ENCODE measurements at regions not wholly inside any gene's neighbourhood (a gene's known extent, or its start where the extent isn't known, plus 50 kb on each side); places are given as distances from the start of the nearest gene placed in this dataset.
"Not testable (repeated sequence)": the region's sequence is repeated elsewhere in the genome, so short reads cannot be mapped to it uniquely, and the experiment has no call there.

- ATAC-seq = no peak
These were observed 258.5 kb upstream of the FAT1 start for GRCh38 chr4:186982160-186982559.

GRCh38 chr4:186984105-186984644 is 260.5 kb upstream of the FAT1 start:
- no peak for ATAC-seq

GRCh38 chr4:186999686-187000085 is 276.0 kb upstream of the FAT1 start:
- no peak for ATAC-seq

GRCh38 chr4:187000281-187000680 is 276.6 kb upstream of the FAT1 start:
- ATAC-seq = no peak

GRCh38 chr4:187002133-187002532 is 278.5 kb upstream of the FAT1 start:
- not testable (repeated sequence) for ATAC-seq

- no peak for ATAC-seq
These were observed 281.0 kb upstream of the FAT1 start for GRCh38 chr4:187004628-187005027.

GRCh38 chr4:187006189-187006618 is 282.5 kb upstream of the FAT1 start:
- ATAC-seq = peak; percentile 23

GRCh38 chr4:187010052-187010451 is 286.4 kb upstream of the FAT1 start:
- no peak for ATAC-seq

GRCh38 chr4:187016101-187016500 is 292.4 kb upstream of the FAT1 start:
- no peak for ATAC-seq

GRCh38 chr4:187017147-187017546 is 293.5 kb upstream of the FAT1 start:
- ATAC-seq = no peak

GRCh38 chr4:187019896-187020295 is 296.2 kb upstream of the FAT1 start:
- no peak for ATAC-seq

- no peak for ATAC-seq
These were observed 297.0 kb upstream of the FAT1 start for GRCh38 chr4:187020676-187021075.

- no peak for ATAC-seq
These were observed 298.0 kb upstream of the FAT1 start for GRCh38 chr4:187021436-187022205.

GRCh38 chr4:187027272-187027671 is 303.6 kb upstream of the FAT1 start:
- no peak for ATAC-seq

GRCh38 chr4:187042251-187042650 is 318.6 kb upstream of the FAT1 start:
- ATAC-seq = no peak

- no peak for ATAC-seq
These were observed 322.8 kb upstream of the FAT1 start for GRCh38 chr4:187046471-187046870.

GRCh38 chr4:187059021-187059420 is 335.4 kb upstream of the FAT1 start:
- no peak for ATAC-seq

- ATAC-seq = no peak
These were observed 336.2 kb upstream of the FAT1 start for GRCh38 chr4:187059895-187060294.

GRCh38 chr4:187060551-187060950 is 336.9 kb upstream of the FAT1 start:
- no peak for ATAC-seq

GRCh38 chr4:187063251-187063650 is 339.6 kb upstream of the FAT1 start:
- no peak for ATAC-seq

GRCh38 chr4:187064033-187064432 is 340.4 kb upstream of the FAT1 start:
- ATAC-seq = no peak

GRCh38 chr4:187065396-187065795 is 341.7 kb upstream of the FAT1 start:
- ATAC-seq = no peak

- no peak for ATAC-seq
These were observed 342.1 kb upstream of the FAT1 start for GRCh38 chr4:187065806-187066205.

- no peak for ATAC-seq
These were observed 345.7 kb upstream of the FAT1 start for GRCh38 chr4:187069398-187069797.

- ATAC-seq = no peak
These were observed 346.5 kb upstream of the FAT1 start for GRCh38 chr4:187070158-187070557.
